ENCODE measurements at regions not wholly inside any gene's neighbourhood (a gene's known extent, or its start where the extent isn't known, plus 50 kb on each side); places are given as distances from the start of the nearest gene placed in this dataset.

DNA sequence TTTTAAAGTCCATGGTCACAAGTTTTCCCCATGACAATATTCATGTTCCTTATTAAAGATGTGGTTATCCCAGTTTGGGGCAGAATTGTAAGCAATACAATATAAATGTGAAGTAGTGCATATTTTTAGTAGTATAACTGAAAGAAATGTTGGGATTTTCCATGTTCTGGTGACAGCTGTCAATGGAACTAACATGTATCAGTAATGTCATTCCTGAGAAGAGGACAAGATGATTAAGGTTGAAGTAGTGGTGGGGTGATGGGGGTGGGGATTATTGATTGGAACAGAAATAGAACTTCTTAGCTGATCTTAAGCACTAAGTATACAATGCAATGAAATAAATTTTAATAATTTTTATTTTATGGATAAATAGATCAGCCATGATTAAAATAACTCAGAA, 81.6 kb downstream of the PDHA2 start:
- TF ChIP-seq EGR1 (IDR thresholded peaks at IDR 0.05; ENCODE audit: low read depth) (no peak), EZH2 (IDR thresholded peaks at IDR 0.05) (no peak), POLR2A (IDR thresholded peaks at IDR 0.05; ENCODE audit: borderline replicate concordance, extremely low read depth, insufficient read depth, insufficient read length) (no peak), SRF (IDR thresholded peaks at IDR 0.05; ENCODE audit: low read depth) (no peak), YY1 (IDR thresholded peaks at IDR 0.05; ENCODE audit: extremely low read depth, insufficient replicate concordance, low read depth, low read length) (no peak)
- TF ChIP-seq, protein P1, sequence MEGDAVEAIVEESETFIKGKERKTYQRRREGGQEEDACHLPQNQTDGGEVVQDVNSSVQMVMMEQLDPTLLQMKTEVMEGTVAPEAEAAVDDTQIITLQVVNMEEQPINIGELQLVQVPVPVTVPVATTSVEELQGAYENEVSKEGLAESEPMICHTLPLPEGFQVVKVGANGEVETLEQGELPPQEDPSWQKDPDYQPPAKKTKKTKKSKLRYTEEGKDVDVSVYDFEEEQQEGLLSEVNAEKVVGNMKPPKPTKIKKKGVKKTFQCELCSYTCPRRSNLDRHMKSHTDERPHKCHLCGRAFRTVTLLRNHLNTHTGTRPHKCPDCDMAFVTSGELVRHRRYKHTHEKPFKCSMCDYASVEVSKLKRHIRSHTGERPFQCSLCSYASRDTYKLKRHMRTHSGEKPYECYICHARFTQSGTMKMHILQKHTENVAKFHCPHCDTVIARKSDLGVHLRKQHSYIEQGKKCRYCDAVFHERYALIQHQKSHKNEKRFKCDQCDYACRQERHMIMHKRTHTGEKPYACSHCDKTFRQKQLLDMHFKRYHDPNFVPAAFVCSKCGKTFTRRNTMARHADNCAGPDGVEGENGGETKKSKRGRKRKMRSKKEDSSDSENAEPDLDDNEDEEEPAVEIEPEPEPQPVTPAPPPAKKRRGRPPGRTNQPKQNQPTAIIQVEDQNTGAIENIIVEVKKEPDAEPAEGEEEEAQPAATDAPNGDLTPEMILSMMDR (IDR thresholded peaks at IDR 0.05 in 2 of 3, conservative IDR thresholded peaks at IDR 0.05 in 1 of 3; ENCODE audit: borderline replicate concordance in 1 of 3, insufficient read depth in 1 of 3, low read depth in 2 of 3, low read length in 2 of 3): no peak
